Skin epidermis (tissue), 12 donors: ENCODE measurements at regions not wholly inside any gene's neighbourhood (a gene's known extent, or its start where the extent isn't known, plus 50 kb on each side); places are given as distances from the start of the nearest gene placed in this dataset.

ENCODE experiments used
- H3K27ac ChIP-seq, 21 experiments: fragments of 200-600 bp; sonication (generic) in 11 of 21; one replicate each; pipeline ENCODE4 v1.5.0; 2020; ENCODE audit warnings: mild to moderate bottlenecking in 3 of 21, inconsistent platforms in 2 of 21, moderate library complexity in 2 of 21
- H3K4me3 ChIP-seq, 7 experiments: fragments of 200-600 bp; sonication (generic) in 2 of 7; one replicate each; pipeline ENCODE4 v1.5.0; 2020; ENCODE audit warnings: inconsistent platforms in 2 of 7, mild to moderate bottlenecking in 2 of 7, moderate library complexity in 1 of 7

DNA sequence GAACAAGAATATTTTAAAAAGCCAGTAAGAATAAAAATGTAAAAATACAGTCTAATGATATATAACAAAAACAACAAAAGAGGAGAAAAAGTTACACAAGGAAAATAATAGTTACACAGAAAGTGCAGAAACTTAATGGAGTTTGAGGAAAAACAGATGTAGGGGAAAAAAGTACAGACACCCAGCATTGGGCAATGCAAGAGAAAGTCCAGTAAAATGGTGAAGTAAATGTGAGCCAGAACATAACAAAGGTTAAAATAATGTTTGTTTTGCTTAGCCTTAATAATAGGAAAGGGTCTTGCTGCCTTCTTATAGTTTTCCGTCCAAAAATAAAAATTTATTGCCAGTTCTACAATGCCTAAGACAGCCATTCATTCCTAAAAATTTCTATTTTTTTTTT is 364.2 kb downstream of the NNT start:
- Histone ChIP-seq H3K4me3 (no peak overlapping the region), H3K27ac (no peak overlapping the region)

DNA sequence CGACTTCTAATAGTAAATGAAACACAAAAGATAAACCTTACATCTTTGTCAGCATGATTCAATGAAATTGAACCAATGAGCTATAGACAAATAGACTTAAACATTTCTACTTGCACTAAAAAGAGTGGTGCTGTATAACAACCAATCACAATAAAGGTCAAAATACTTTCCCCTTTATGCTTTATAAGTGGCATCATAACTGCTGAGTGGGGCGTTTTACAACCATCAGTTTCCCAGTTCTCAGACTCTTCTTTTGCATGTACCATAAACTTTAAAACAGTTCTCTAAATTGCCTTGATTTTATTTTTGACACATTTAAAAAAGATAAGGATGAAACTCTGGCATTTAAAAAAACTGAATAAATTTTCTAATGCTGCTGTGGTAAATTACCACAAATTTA is 356.2 kb downstream of the NNT start:
- no peak overlapping the region for H3K4me3 ChIP-seq

DNA sequence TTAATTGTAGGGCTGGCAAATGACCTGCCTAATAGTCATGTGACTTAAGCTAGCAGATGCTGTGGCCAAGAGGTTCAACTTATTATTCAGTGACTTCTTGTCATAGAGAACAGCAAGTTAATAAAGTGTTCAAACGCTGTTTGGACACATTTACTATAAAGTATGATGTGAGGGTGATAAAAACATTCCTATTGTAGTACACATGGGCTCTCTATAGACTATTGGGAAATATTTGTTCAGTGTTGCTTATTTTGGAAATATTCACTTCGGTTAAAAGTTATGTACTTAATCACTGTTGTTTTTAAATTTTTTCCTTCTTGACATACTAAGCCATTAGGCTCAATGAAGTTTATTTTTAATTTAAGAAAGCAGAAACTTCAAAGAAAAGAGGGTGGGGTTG is 345.0 kb downstream of the NNT start:
- no peak overlapping the region for H3K27ac ChIP-seq

More for the DNA sequence above, 356.2 kb downstream of the NNT start:
- no peak overlapping the region for H3K27ac ChIP-seq

DNA sequence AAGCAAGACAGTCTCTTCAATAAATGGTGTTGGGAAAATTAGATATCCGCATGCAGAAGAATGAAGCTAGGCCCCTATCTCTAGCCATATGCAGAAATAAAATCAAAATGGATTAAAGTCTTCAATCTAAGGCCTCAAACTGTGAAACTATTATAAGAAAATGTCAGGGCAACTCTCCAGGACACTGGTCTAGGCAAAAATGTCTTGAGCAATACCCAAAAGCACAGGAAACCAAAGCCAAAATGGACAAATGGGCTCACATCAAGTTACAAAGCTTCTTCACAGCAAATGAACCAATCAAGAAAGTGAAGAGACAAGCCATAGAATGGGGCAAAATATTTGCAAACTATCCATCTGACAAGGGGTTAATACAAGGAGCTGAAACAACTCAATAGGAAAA is 338.8 kb downstream of the NNT start:
- Histone ChIP-seq H3K27ac (no peak overlapping the region), H3K4me3 (no peak overlapping the region)

More for the DNA sequence above, 345.0 kb downstream of the NNT start:
- no peak overlapping the region for H3K4me3 ChIP-seq

DNA sequence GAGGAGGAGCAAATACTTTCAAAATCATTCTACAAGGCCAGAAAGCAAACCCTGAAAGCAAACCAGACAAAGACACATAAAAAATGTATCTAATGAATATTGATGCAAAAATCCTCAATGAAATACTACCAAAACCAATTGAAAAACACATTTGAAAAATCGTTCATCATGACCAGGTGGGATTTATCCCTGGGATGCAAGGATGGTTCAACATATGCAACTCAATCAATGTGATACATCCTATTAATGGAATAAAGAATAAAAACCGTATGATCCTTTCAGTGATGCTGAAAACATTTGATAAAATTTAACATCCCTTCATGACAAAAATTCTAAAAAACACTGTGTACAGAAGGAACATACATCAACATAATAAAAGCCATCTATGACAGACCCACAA is 337.6 kb downstream of the NNT start:
- Histone ChIP-seq H3K27ac (no peak overlapping the region), H3K4me3 (no peak overlapping the region)

DNA sequence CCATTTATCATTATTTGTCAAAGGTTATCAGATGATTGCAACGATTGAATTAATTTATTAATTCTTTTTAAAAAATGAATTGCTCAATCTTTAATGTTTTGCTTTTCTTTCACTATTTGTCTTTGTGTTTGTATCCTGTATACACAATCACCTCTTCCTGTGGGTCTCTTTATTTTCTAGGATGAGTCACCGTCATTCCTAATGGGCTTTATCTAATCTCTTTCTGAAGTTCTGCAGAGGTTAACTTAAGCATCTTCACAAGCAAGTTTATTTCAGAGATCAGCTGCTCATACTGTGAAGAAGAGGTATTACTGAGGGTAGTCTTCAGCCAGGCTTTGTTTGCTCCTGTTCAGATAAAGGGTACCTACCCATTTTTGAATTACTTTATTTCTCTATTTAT is 323.9 kb downstream of the NNT start:
- no peak overlapping the region for H3K27ac ChIP-seq
- no peak overlapping the region for H3K4me3 ChIP-seq

DNA sequence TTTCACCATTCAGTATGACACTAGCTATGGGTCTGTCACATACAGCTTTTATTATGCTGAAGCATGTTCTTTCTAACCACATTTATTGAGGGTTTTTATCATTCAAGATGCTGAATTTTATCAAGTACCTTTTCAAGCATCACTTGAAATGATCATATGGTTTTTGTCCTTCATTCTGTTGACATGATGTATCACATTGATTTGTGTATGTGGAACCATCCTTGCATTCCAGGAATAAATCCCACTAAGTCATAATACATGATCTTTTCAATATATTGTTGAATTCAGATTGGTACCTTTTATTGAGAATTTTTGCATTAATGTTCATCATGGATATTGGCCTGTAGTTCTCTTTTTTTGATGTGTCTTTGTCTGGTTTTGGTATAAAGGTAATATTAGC is 317.4 kb downstream of the NNT start:
- Histone ChIP-seq H3K4me3 (no peak overlapping the region), H3K27ac (no peak overlapping the region)

DNA sequence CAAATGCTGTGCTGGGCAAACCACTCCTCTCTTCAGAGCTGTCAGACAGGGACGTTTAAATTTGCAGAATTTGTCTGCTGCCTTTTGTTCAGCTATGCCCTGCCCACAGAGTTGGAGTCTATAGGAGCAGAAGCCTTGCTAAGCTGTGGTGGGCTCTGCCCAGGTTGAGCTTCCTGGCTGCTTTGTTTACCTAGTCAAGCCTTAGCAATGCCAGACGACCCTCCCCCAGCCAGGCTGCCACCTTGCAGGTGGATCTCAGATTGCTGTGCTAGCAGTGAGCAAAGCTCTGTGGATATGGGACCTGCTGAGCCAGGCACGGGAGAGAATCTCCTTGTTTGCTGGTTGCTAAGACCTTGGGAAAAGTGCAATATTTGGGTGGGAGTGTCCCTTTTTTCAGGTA is 314.9 kb downstream of the NNT start:
- Histone ChIP-seq H3K27ac (no peak overlapping the region), H3K4me3 (no peak overlapping the region)

DNA sequence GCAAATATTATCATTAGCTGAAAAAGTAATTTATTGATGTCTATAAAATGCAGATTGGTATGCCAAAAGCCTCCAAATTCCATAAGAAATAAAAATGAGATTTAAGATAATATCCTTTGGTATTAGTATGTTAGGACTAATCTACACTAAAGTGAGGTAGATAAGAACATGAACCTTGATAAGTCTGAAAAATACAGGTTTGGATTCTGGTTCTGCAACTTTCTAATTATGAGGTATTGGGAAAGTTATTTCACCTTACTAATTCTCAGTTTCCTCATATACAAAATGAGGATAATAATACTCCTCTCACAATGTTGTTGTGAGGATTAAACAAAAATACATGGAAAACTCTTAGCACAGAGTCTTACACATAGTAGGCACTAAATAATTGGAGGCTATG is 300.1 kb downstream of the NNT start:
- H3K4me3 ChIP-seq, result no peak overlapping the region

DNA sequence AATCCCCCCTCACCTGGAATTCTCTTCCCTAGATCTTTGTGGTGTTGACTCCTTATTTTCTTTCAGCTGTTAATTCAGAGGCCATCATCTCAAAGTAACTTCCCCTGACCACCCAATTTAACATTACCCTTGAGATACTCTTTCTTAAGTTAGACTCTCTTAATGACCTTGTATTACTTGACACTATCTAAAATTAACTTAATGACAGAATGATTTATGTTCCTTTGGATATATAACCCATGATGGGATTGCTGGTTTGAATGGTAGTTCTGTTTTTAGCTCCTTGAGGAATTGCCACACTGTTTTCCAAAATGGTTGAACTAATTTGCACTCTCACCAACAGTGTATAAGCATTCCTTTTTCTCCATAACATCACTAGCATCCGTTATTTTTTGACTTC is 298.0 kb downstream of the NNT start:
- no peak overlapping the region for H3K4me3 ChIP-seq
- no peak overlapping the region for H3K27ac ChIP-seq

More for the DNA sequence above, 300.1 kb downstream of the NNT start:
- H3K27ac ChIP-seq, result no peak overlapping the region

DNA sequence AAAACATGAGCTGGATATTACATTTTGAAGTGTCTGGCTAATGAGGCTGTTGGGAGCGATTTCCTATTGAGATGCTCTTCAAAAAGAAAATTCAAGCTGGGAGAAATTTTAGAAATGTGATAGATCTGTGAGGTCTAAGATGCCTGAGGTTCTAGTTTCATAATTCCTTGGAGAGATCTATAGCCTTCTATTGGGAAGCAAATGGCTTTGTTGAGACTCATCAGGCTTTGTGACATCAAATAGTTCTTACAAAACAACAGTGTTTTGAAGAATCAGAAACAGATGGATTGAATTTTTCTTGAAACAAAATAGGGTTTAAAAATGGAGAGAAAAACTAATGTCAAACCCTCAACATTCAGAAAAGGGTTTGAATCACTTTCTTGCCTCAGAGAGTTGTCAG is 292.9 kb downstream of the NNT start:
- Histone ChIP-seq H3K4me3 (no peak overlapping the region), H3K27ac (no peak overlapping the region)

DNA sequence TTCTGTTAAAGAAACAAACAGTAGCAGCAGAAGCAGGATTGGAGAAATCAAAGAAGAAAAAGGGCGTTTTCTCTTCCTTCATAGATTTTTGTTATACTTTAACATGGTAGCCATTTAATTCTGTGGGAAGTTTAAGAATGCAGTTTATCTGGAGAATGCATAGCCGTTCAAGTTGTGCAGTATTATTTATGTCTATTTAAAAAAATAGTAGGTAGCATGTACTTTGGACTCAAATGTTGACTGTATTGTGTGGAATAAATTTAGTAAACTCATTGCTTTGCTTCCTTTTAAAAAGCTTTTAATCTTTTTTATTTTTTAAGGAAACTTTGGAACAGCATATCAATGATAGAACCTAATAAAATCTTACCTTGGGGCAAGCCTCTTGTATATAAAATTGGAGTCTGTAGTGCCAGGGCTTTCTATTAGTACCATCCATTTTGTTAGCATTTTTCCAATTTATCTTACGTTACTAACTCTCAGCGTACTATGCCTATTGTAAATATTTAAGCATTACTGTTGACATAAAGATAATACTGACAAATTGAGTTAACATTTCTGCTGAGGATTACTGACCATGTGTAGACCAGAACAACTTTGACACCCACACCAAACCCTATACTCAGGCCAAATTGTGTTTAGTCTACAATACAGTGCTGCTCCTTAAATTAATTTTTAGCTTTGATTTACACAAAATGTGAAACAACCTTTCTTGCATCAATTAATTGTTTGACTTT is 291.1 kb downstream of the NNT start:
- Histone ChIP-seq H3K27ac (no peak overlapping the region), H3K4me3 (no peak overlapping the region)

DNA sequence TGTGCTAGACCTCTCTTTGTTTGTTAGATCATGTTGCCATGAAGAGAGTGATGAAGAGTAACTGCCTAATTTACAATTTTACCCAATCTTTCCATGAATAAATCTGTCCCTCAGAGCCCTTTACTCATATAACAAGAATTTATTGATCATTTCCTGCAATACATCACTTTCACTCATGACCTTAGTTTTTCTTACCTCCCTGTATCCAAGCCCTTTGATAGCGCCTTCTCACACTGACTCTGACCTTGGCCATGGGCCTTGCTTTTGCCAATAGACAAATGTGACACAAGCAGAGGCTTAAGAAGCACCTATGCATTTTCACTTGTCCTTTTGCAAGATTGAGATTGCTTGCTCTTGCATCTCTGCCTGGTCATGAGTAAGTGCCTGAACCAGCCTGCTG is 288.1 kb downstream of the NNT start:
- Histone ChIP-seq H3K4me3 (no peak overlapping the region), H3K27ac (no peak overlapping the region)

DNA sequence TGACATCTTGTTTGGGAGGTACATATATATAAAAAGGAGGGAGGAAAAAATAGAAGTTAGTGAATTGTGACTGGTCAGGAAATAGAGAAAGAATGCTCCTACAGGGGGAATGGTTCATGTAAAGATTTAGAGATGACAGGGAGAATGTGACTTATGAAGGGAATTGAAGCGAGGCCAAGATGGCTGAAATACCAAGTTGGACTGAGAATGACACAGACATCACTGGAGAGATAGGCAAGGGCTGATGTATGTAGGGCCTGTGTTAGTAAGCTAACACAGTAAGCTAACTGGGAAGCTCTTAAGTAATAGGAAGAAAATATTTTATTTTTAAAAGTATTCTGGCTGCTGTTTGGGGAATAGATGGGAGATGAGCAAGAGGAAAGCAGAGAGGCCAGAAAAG is 286.3 kb downstream of the NNT start:
- Histone ChIP-seq H3K4me3 (no peak overlapping the region), H3K27ac (no peak overlapping the region)

DNA sequence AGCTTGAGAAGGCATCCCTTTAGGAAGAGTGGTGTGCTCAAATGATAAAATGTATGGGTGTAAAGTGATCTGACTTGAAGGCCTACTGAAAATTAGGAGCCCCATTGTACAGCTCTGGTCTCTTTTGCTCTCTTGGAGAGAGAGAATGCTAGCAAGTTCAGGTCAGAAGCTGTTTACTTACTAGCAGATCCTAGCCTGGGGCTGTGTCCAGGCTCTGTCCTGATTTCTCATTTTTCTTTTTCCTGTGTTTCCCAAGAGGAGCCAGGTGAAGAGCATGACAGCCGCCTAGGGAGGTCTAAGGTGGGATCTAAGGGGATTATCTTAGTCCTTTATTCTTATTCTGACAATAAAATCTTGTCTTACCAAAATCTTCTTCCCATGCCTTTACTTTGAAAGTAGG is 272.8 kb downstream of the NNT start:
- no peak overlapping the region for H3K4me3 ChIP-seq
- no peak overlapping the region for H3K27ac ChIP-seq

DNA sequence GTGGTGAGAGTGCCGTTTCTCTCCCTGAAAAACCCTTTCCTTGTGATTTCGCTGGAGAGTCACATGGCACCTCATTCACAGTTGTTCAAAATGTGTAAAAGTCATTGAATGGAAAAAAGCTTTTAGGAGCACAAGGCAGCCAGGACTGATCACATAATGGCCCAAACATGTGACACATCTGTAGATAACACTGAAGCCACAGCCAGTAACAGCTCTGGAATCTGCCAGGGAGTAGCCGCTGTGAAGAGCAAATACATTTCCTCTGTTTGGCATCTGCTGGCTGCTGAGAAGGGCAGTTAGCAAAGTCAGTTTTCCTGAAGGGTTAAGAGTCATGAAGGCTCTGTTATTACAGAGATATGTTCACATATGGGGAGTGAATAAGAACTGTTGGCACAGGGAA is 271.8 kb downstream of the NNT start:
- no peak overlapping the region for H3K27ac ChIP-seq
- no peak overlapping the region for H3K4me3 ChIP-seq

DNA sequence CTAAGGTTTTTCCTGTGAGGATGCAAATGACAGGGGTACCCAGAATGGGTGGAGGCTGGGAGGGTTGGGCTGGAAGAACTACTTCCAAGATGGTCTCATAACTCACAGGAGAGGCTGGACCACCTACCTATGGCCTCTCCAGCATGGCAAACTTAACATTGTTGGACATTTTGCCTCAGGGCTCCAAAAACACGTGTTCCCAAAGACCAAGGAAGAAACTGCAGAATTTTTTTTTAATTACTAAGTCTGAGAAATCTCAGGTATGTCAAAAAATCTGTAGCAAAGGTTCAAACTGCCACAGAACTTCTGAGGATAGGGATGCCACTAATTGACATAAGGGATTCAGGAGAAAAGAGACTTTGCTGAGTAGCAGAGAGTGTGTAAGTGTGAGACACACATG is 270.8 kb downstream of the NNT start:
- Histone ChIP-seq H3K27ac (no peak overlapping the region), H3K4me3 (no peak overlapping the region)

DNA sequence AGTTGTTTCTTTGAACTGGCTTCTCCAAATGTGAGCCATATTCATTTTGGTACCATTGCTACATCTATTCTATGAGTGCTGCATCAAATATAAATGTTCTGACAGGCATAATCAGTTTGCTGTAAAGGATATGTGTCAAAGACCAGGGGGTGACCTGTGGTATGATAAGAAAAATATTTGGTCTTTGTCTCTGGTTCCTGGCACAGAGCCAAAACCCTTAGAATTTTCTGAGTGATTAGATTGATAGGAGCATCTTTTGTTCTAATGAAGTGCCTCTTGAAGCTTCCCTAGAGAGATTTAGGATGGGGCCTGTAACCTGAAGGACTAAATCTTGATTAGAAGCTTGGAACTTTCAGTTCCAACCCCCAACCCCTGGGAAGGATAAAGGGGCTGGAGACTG is 256.3 kb downstream of the NNT start:
- no peak overlapping the region for H3K27ac ChIP-seq
- H3K4me3 ChIP-seq, result no peak overlapping the region

DNA sequence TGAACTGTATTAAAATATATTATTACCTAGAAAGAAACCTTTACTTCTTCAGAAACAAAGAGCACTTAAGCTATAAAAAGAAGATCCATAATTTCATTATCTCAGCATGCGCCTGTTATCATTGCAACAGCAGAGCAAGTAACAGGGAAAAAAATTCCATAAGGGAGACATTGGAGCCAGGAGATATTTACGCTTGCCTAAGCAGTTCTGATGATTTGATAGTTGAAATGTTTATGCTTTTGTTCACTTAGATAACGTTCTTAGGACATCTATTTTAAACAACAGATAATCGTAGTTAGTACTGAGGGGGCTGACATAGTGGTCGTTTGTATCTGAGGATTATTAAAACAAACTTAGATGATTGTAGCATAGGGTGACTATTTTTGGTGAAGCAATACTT is 252.5 kb downstream of the NNT start:
- Histone ChIP-seq H3K27ac (no peak overlapping the region), H3K4me3 (no peak overlapping the region)

DNA sequence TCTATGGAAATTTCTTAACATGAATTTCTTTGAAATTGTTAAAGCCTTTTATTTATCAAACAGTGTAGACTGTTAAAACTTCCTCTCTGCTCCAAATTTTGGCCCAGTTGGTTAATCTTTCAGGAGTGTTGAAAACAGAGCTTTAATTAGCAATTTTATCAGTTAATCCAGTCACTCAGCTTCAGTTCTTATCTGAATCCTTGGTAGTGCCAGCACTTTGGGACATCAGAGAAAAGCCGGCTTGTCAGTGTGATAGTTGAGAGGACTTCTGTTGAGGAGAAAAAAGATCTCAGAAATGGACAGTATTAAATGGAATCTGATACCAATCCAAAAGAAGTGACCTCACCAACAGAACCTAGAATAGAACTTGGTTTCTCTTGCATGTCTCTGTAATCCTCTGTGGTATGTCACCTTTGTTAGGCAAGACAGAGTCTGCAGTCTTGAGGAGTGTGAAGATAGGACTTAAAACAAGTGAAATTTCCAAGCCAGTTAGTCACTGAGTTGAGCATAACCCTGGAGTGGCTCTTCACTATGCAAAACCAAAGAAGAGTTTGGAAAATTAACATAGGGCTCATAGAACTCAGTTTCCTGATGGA is 251.8 kb downstream of the NNT start:
- Histone ChIP-seq H3K4me3 (no peak overlapping the region), H3K27ac (no peak overlapping the region)

DNA sequence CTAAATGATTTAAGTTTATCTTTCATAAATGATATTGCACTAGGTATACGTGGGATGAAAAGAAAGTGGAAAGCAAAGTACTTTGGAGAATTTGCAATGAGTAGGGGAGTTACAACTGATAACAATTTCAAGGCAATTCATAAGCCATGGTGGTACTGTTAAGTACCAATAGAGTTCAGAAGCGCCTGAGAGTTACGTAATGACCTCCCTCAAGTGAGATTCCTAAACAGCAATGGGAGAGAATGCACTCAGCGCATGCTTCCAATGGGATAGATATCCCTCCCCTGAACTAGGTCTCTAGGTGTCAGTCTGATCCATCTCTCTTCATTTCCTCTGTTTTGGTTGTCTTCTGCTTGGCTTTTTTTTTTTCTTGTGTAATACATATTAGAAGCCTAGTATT is 249.3 kb downstream of the NNT start:
- no peak overlapping the region for H3K27ac ChIP-seq
- H3K4me3 ChIP-seq, result no peak overlapping the region

DNA sequence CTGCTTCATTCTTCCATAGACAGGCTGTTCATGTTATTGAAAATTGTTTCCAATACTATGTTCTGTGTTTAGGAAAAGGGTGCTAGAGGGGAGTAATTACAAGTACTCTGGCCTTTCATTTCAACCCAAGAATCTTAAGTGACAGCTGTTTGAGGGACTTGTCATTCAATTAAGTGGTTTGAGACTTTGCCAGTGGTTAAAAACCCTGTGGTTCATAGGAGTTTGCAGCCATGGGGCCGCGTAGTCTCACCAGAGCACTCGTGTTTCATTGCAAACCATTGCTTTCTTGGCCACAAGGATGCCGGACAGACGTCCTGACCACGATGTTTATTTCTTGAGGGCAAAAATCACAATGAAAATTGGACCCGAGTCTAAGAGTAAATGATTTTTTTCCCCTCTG is 248.8 kb downstream of the NNT start:
- no peak overlapping the region for H3K4me3 ChIP-seq
- no peak overlapping the region for H3K27ac ChIP-seq
